ENCODE measurements at regions not wholly inside any gene's neighbourhood (a gene's known extent, or its start where the extent isn't known, plus 50 kb on each side); places are given as distances from the start of the nearest gene placed in this dataset.

- peak overlapping the region; percentile 78; the same call in 1 of the 2 replicates for H2AFZ ChIP-seq
- TF ChIP-seq ZNF114 (CRISPR knock-in tag; IDR thresholded peaks at IDR 0.05) (no peak), STAT1 (IDR thresholded peaks at IDR 0.05; ENCODE audit: unreplicated experiment) (no peak), ZNF462 (CRISPR knock-in tag; IDR thresholded peaks at IDR 0.05) (no peak), EZH2 (IDR thresholded peaks at IDR 0.05; ENCODE audit: low read depth, unreplicated experiment) (no peak), CTCF (conservative IDR thresholded peaks at IDR 0.05; ENCODE audit: low read depth in 2 of 2) (no peak), POLR2AphosphoS5 (IDR thresholded peaks at IDR 0.05; ENCODE audit: low read depth) (no peak), JUNB (IDR thresholded peaks at IDR 0.05; ENCODE audit: unreplicated experiment) (no peak), ZNF331 (CRISPR knock-in tag; IDR thresholded peaks at IDR 0.05; ENCODE audit: low read depth) (no peak), EZH2phosphoT487 (IDR thresholded peaks at IDR 0.05; ENCODE audit: unreplicated experiment) (no peak), CREB1 (CRISPR knock-in tag; IDR thresholded peaks at IDR 0.05; ENCODE audit: low read depth) (no peak), NANOG (IDR thresholded peaks at IDR 0.05; ENCODE audit: borderline replicate concordance) (no peak)
- TF ChIP-seq, protein P1, sequence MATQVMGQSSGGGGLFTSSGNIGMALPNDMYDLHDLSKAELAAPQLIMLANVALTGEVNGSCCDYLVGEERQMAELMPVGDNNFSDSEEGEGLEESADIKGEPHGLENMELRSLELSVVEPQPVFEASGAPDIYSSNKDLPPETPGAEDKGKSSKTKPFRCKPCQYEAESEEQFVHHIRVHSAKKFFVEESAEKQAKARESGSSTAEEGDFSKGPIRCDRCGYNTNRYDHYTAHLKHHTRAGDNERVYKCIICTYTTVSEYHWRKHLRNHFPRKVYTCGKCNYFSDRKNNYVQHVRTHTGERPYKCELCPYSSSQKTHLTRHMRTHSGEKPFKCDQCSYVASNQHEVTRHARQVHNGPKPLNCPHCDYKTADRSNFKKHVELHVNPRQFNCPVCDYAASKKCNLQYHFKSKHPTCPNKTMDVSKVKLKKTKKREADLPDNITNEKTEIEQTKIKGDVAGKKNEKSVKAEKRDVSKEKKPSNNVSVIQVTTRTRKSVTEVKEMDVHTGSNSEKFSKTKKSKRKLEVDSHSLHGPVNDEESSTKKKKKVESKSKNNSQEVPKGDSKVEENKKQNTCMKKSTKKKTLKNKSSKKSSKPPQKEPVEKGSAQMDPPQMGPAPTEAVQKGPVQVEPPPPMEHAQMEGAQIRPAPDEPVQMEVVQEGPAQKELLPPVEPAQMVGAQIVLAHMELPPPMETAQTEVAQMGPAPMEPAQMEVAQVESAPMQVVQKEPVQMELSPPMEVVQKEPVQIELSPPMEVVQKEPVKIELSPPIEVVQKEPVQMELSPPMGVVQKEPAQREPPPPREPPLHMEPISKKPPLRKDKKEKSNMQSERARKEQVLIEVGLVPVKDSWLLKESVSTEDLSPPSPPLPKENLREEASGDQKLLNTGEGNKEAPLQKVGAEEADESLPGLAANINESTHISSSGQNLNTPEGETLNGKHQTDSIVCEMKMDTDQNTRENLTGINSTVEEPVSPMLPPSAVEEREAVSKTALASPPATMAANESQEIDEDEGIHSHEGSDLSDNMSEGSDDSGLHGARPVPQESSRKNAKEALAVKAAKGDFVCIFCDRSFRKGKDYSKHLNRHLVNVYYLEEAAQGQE (IDR thresholded peaks at IDR 0.05; ENCODE audit: unreplicated experiment) = no peak
- TF ChIP-seq, protein P2, sequence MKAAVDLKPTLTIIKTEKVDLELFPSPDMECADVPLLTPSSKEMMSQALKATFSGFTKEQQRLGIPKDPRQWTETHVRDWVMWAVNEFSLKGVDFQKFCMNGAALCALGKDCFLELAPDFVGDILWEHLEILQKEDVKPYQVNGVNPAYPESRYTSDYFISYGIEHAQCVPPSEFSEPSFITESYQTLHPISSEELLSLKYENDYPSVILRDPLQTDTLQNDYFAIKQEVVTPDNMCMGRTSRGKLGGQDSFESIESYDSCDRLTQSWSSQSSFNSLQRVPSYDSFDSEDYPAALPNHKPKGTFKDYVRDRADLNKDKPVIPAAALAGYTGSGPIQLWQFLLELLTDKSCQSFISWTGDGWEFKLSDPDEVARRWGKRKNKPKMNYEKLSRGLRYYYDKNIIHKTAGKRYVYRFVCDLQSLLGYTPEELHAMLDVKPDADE (IDR thresholded peaks at IDR 0.05) = no peak
- no peaks in the 10 kb centered on the region for H3K79me2 ChIP-seq (replicated peaks; ENCODE audit: insufficient read depth)
- 0 out of 2 replicates have a peak, but pooled peaks cover 10% of the 10 kb centered on the region for H3K9me2 ChIP-seq (ENCODE audit: insufficient read depth)
- no peak overlapping the region; the same call in 1 of the 2 replicates for H3K4me3 ChIP-seq
- Mint-ChIP-seq H3K36me3 (ENCODE audit: low read depth) (no peaks in the 10 kb centered on the region), H3K4me1 (peaks cover 36% of the 10 kb centered on the region), H3K4me3 (peak overlapping the region; percentile 16; the same call in 1 of the 3 replicates), H3K27ac (no peak overlapping the region; the same call in 1 of the 2 replicates), H3K9me3 (no peaks in the 10 kb centered on the region; the same call in 2 of the 3 replicates), H3K27me3 (ENCODE audit: insufficient read depth, low read depth, poor library complexity) (no peaks in the 10 kb centered on the region)
- no peaks in the 10 kb centered on the region for H3K36me3 ChIP-seq (ENCODE audit: insufficient read depth)
- H3K4me2 ChIP-seq = peak overlapping the region; percentile 28
- H3K4me1 ChIP-seq (ENCODE audit: insufficient read depth) = peaks cover 33% of the 10 kb centered on the region
- peak overlapping the region; percentile 30; the same call in 1 of the 2 replicates for H3K27ac ChIP-seq (ENCODE audit: low read depth)
- no peaks in the 10 kb centered on the region for H3K27me3 ChIP-seq (ENCODE audit: insufficient read depth)
- no peaks in the 10 kb centered on the region for H3F3A ChIP-seq (replicated peaks; ENCODE audit: low read depth)
- DNase-seq (ENCODE audit: low spot score) = no peak
- no peaks in the 10 kb centered on the region for H4K20me1 ChIP-seq (replicated peaks; ENCODE audit: insufficient read depth)
- no peak for ATAC-seq
Measured at GRCh38 chr1:209249785-209250440, 333.6 kb upstream of the CAMK1G start.

Measured in GM23338 (cell line).